Gastroesophageal sphincter (tissue), 3 donors: ENCODE measurements at regions not wholly inside any gene's neighbourhood (a gene's known extent, or its start where the extent isn't known, plus 50 kb on each side); places are given as distances from the start of the nearest gene placed in this dataset.

Experiments
- EP300 ChIP-seq: sonication (generic); formaldehyde crosslinking; IDR thresholded peaks from one replicate; pipeline ENCODE4 v1.6.1; 2017; ENCODE audit warnings: antibody characterized with exemption, mild to moderate bottlenecking
- POLR2AphosphoS5 ChIP-seq: sonication (generic); formaldehyde crosslinking; IDR thresholded peaks from one replicate; pipeline ENCODE4 v1.6.1; 2017; ENCODE audit warnings: antibody characterized with exemption
- TF ChIP-seq, protein P1 (sequence below), 4 experiments: fragments of 200-600 bp in 2 of 4; fragments of 450-650 bp in 2 of 4; sonication (generic) in 1 of 4; IDR thresholded peaks; one replicate each; pipeline ENCODE4 v1.5.1; 2017 to 2019; ENCODE audit warnings: antibody characterized with exemption in 4 of 4, mild to moderate bottlenecking in 2 of 4, moderate library complexity in 2 of 4

DNA sequence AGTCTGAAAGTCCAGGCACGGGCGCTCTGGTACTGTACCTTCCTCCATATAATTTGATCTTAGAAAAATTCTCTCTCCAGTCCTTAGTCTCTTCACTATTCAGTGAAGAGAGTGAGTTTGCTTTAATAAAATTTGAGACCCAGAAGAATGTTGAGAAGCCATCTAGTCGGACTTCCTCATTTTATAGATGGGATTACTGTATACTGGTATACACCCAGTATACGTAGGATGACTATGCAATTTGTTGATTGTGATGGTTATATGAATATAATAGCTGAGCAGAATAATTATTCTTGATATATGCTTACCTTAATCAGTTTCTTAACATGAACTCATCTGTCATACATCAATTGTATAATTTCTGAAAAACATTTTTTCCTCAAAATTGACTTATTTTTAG is 328.0 kb upstream of the B3GALT2 start:
- TF ChIP-seq EP300 (no peak), POLR2AphosphoS5 (no peak)
- TF ChIP-seq, protein P1, sequence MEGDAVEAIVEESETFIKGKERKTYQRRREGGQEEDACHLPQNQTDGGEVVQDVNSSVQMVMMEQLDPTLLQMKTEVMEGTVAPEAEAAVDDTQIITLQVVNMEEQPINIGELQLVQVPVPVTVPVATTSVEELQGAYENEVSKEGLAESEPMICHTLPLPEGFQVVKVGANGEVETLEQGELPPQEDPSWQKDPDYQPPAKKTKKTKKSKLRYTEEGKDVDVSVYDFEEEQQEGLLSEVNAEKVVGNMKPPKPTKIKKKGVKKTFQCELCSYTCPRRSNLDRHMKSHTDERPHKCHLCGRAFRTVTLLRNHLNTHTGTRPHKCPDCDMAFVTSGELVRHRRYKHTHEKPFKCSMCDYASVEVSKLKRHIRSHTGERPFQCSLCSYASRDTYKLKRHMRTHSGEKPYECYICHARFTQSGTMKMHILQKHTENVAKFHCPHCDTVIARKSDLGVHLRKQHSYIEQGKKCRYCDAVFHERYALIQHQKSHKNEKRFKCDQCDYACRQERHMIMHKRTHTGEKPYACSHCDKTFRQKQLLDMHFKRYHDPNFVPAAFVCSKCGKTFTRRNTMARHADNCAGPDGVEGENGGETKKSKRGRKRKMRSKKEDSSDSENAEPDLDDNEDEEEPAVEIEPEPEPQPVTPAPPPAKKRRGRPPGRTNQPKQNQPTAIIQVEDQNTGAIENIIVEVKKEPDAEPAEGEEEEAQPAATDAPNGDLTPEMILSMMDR (IDR thresholded peaks at IDR 0.05) = no peak
